Renal cortex interstitium (tissue), 11 donors: ENCODE measurements at regions not wholly inside any gene's neighbourhood (a gene's known extent, or its start where the extent isn't known, plus 50 kb on each side); places are given as distances from the start of the nearest gene placed in this dataset.
"Not testable (repeated sequence)": the region's sequence is repeated elsewhere in the genome, so short reads cannot be mapped to it uniquely, and the experiment has no call there.

Experiments
- DNase-seq, 11 donors: peaks; one replicate each; pipeline ENCODE4 v3.0.0-alpha.2; 2013; ENCODE audit warnings: low read depth in 9 of 11, low spot score in 4 of 11; ENCODE audit errors: extremely low read depth in 1 of 11

DNA sequence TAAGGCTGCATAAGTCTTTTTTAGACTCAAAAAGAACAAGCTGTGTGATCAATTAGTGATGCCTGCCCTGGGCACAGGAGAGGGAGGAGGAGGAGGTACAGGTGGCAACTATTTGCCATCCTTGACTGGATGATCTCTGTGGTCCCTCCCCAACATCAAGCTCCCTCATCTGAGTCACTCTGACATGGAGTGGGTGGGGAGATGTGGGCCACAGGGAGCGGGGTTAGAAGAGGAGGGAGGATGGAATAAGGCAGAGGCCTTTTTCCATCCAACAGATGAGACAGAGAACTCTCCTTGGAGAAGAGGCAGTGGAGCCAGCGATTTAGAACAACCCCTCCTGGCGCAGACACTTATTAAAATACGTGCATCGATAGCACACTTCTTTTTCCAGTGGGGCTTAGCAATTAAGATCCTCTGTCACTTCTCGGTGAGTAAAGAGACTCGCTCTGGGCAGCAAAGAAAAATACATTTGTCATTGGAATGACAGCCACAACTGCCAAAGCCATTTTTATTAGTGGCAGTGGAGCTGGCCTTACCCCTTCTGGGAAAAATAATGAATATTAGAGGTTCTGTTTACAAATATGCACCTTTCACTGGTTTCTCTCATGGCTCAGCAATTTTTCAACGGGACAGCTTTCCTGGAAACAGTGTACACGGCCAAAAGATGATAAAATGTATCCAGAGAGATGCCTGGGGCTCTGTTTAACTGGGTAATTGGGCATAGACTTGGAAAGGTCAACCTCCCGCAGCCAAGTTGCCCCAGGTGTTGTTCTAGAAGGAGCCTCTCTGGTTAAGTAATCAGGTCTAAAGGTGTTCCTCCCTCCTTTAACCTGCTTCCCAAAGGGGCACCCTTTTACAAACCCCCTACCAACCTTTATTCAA is 238.4 kb upstream of the CXCR4 start:
- no peak for DNase-seq

- DNase-seq: no peak
Measured at GRCh38 chr2:136351684-136352083, 233.7 kb upstream of the CXCR4 start.

GRCh38 chr2:136347981-136348380 is 230.0 kb upstream of the CXCR4 start:
- DNase-seq: peak in 1 of 11 donors; percentile 28

GRCh38 chr2:136344339-136344738 is 226.4 kb upstream of the CXCR4 start:
- no peak for DNase-seq

- no peak for DNase-seq
Measured at GRCh38 chr2:136342138-136342537, 224.2 kb upstream of the CXCR4 start.

GRCh38 chr2:136334967-136335366 is 217.0 kb upstream of the CXCR4 start:
- no peak for DNase-seq

DNA sequence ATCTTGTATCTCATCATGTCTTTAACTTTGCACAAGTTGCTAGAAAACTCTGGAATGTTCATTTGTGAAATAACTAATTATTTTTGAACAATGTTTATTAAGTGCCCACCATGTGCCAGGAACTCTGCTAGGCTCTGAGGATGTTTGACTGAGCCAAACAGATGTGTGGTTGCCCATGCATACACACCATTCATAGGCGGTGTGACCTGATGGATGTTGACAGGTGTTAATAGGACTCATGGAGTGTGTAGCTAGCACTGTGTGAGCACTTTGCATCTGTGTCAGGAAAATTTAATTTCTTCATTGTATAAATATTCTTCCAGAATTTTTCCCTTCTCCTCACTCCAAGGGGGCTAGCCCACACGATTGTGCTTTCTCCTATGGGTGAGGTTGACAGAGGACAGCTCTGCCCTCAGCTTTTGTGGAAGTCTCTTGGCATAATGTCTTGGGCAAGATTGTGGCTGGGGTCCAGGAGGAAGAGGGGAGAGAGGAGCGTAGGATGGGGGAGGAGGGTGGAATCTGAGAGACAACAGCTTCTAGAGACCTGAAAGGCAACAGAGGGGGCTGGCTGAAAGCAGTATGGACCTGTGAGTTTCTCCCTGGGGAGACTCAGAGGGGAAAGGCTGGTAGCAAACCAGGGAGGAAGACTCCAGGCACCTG is 214.6 kb upstream of the CXCR4 start:
- DNase-seq: no peak

- DNase-seq: no peak
Measured at GRCh38 chr2:136331226-136331625, 213.3 kb upstream of the CXCR4 start.

DNA sequence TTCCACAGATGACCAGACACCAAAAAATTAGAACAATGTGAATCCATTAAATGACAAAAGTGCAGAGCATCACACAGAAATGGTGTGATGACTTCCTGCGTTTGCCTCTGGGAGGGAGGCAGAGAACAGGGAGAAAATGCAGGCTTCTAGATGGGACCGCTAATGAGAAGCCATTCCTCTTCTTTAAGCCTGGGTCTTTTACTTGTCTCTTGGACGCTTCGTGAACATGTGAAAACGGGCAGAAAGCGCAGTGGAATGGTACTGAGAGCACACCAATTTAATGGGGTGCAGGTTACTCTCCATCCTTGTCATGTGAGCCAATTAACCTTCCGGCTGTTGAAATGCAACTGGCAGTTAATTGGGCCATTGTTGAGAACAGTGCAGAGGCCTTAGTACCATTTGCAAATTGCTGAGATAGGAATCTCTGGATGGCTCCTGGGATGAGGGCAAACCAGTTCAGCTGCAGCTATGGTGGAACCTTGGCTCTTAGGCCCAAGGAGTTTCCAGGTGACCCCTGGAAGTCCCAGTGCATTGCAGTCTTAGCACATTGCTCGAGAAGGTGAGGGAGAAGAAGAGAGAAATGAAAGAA is 210.4 kb upstream of the CXCR4 start:
- no peak for DNase-seq

DNA sequence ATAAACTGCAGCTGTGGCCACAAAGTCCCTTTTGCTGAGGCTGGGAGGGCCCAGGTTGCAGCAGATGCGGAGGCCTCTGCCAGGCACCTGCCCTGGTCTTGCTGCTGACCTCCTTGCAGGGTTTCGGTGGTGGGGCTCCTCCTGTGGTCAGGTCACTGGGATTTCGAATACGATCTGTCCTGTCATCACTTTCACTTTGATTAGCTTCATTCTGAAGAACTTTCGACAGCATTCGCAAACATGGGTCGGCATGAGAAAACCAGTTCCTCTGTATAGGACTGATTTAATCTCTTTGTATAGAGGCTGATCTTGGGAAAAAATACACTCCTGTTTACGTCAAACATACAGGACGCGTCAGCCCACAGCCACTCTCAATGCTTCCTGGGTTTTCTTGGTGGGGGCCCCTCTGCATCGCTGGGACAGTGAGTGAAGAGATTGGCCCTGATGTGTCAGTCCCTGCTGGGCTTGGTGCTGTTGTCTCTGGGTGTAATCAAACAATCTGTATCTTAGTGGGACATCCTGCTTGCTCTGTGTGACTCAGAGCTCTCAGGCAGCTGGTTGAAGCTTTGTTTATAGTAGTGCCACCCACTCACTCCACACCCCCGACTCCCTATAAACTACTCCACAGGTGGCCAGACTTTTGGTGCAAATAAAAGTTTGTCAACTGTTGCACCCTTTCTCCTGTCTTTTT is 209.4 kb upstream of the CXCR4 start:
- no peak for DNase-seq

DNA sequence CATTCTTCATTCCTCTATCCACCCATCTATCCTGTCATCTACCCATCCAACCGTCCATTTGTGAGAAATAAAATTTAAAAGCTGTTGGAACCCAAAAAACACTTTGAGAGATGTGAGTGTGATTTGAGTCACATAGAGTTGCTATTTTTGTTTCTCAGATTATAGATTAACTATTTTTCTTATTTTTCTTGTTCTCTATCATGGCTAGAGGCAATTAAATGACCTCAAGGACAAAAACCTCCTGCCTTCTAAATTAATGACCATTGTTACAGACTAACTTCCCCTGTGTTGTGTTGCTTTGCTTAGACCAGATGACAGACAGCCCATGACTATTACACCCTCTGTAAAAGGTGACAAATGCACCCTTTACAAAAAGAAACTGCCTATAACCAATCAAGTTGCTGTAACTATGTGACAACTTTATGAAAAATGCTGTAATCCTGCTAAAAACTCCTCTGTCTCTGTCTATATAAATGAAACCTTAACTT is 207.9 kb upstream of the CXCR4 start:
- DNase-seq: no peak

DNA sequence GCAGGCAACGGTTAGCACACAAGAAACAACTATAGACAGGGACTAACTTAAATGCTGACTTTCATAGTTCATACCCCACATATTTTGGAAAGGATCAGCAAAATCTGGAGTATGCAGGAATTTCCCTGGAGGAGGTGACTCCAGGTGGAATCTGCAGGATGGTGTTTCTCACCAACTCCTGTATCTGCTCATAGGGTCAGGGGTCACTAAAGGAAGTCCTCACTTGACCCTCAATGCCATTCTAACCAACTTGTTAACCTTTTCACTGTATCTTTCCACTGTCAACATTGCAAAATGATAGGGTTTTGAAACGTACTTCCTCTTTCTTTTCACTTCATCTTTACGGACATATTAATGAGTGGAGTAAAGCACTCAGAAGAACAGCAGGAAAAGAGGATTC is 207.0 kb upstream of the CXCR4 start:
- no peak for DNase-seq

DNA sequence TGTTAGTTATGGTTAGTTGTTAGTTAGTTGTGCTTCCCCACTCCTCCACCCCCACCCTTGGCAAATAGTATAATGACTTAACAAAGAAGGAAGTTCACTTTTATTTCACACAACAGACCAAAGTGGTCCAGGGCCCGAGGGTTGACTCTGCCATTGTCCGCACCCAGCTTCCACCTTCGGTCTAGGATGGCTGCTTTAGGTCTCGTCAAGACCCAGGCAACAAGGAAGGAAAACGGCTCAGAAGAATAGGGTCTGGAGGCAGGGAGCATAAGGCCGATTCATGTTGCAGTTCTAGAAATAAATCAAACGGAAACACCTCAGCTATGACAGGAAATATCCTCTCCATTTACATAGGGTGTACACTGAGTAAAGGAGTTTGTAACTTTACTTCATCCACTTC is 206.0 kb upstream of the CXCR4 start:
- DNase-seq: no peak

DNA sequence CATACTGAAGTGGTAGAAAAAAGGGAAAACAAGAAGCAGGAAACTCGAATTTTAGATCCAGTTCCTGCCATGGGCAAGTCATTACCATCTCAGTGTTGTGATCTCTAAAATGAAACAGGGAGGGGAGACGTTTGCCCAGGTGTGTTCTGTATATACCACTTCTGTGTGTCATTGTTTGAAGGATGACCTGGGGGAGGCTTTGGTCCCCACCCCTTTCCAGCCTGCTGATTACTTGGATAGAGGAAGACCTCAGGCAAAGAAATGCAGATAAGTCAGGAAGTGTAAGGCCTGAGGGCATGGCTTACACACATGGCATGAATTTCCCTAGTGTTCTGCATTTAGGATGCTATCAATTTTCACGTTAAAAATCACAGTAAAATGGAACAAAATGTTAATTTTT is 205.2 kb upstream of the CXCR4 start:
- no peak for DNase-seq

DNA sequence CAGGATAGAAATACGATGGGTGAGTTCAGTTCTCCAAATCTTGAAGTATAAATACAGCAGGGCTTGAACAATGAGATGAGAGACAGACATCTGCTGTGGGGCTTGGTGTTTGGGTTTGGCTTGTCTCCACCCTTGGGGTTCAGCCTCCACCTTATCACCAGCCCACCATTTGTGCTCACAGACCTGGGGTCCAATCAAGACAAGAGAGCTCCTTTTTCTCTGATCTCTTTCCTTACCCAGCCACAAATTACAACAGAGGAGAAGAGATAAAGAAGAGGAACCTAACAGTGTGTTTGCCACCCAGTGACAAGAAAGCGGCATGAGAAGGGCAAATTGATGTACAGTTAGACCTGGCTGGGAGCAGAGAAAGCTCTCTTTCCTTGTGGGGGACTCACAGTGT is 204.5 kb upstream of the CXCR4 start:
- no peak for DNase-seq

- no peak for DNase-seq
Measured at GRCh38 chr2:136319651-136320050, 201.7 kb upstream of the CXCR4 start.

DNA sequence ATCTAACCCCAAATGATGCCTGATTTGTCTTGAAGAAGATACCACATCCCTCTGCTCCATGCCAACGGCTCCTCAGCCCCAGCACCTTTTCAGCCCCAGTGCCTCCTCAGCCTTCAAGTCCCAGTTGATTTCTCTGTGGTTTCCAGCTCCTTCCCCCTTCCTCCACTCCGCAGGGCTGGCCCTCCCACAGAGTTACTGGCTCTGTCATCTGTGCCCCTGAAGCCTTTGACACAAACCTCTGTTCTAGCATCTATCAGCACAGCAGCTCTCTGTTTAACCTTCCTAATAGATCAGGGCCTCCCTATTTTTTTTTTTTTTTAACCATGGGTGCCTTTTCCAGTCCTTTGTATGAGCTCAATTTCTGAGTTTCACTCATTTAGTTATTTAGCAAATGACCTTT is 201.3 kb upstream of the CXCR4 start:
- DNase-seq: no peak

DNA sequence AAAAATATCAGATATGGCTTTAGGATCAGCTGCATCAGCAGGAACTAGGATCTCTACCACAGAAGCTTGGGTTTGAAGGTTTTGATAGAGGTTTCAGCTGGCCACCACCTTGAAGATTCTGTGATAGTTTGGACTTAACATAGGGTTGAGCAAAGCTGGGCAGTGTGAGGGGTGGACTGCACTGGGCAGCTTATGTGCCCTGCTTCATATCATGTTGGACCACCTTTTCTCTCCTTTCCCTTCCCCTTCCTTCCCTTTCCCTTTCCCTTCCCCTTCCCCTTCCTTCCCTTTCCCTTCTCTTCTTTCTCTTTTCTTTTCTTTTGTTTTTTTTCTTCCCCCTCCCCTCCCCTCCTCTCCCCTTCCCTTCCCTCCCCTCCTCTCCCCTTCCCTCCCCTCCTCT is 196.3 kb upstream of the CXCR4 start:
- no peak for DNase-seq

- not testable (repeated sequence) for DNase-seq
Measured at GRCh38 chr2:136312568-136312967, 194.6 kb upstream of the CXCR4 start.
